SU-DHL-6 (cell line): ENCODE measurements at regions not wholly inside any gene's neighbourhood (a gene's known extent, or its start where the extent isn't known, plus 50 kb on each side); places are given as distances from the start of the nearest gene placed in this dataset.

Experiments used
- EZH2phosphoT487 ChIP-seq: fragments of 200-600 bp; sonication (generic), shearing (Covaris generic); conservative IDR thresholded peaks from 2 replicates; pipeline ENCODE4 v1.6.1; 2018; ENCODE audit warnings: mild to moderate bottlenecking, antibody characterized with exemption, low read length, moderate library complexity, mixed read lengths
- TF ChIP-seq, protein P1 (sequence below): fragments of 200-600 bp; sonication (generic); IDR thresholded peaks from one replicate; pipeline ENCODE4 v1.5.1; 2017; ENCODE audit warnings: antibody characterized with exemption, mild to moderate bottlenecking, low read length, moderate library complexity; ENCODE audit not compliant: insufficient read depth, poor library complexity, severe bottlenecking

DNA sequence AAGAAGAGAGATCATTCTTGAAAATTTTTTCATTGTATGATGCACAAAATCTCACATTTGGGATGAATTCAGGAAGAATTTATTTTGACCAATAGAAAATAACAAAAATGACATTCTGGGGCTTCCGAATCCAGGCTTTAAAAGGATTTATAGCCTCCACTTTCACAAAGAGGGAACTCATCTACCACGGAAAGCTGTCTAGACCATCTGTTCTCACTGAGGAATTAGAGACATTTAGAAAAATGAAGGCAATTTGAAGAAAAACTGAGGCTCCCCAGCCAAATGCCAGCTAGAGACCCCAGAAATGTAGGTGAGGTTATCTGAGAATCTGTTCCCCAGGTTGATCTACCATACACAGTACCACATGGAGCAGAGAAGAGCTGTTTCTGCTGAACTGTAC, 464.3 kb downstream of the TMA16 start:
- TF ChIP-seq, protein P1, sequence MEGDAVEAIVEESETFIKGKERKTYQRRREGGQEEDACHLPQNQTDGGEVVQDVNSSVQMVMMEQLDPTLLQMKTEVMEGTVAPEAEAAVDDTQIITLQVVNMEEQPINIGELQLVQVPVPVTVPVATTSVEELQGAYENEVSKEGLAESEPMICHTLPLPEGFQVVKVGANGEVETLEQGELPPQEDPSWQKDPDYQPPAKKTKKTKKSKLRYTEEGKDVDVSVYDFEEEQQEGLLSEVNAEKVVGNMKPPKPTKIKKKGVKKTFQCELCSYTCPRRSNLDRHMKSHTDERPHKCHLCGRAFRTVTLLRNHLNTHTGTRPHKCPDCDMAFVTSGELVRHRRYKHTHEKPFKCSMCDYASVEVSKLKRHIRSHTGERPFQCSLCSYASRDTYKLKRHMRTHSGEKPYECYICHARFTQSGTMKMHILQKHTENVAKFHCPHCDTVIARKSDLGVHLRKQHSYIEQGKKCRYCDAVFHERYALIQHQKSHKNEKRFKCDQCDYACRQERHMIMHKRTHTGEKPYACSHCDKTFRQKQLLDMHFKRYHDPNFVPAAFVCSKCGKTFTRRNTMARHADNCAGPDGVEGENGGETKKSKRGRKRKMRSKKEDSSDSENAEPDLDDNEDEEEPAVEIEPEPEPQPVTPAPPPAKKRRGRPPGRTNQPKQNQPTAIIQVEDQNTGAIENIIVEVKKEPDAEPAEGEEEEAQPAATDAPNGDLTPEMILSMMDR, result no peak
- no peak for TF ChIP-seq EZH2phosphoT487
